IPS-18a (cell line): ENCODE measurements at regions not wholly inside any gene's neighbourhood (a gene's known extent, or its start where the extent isn't known, plus 50 kb on each side); places are given as distances from the start of the nearest gene placed in this dataset.

Experiments used
- H3K27ac ChIP-seq: one replicate; pipeline ENCODE4 v1.5.1; 2013; ENCODE audit warnings: low read length
- H3K27me3 ChIP-seq: one replicate; pipeline ENCODE4 v1.6.1; 2013; ENCODE audit warnings: mild to moderate bottlenecking, low read length; ENCODE audit not compliant: control insufficient read depth, insufficient read depth
- H3K36me3 ChIP-seq: one replicate; pipeline ENCODE4 v1.6.1; 2013; ENCODE audit warnings: low read depth, low read length; ENCODE audit not compliant: control insufficient read depth
- H3K4me1 ChIP-seq: one replicate; pipeline ENCODE4 v1.6.1; 2013; ENCODE audit warnings: low read depth, low read length; ENCODE audit not compliant: control insufficient read depth
- H3K4me3 ChIP-seq: one replicate; pipeline ENCODE4 v1.5.1; 2013; ENCODE audit warnings: low read length
- H3K9ac ChIP-seq: one replicate; pipeline ENCODE4 v1.6.1; 2013; ENCODE audit warnings: mild to moderate bottlenecking, low read length, moderate library complexity
- H3K9me3 ChIP-seq: one replicate; pipeline ENCODE4 v1.6.1; 2013; ENCODE audit warnings: low read depth, low read length; ENCODE audit not compliant: control insufficient read depth

- H3K36me3 ChIP-seq = no peaks in the 10 kb centered on the region
- no peak overlapping the region for H3K4me3 ChIP-seq
- H3K9me3 ChIP-seq = no peaks in the 10 kb centered on the region
- no peak overlapping the region for H3K9ac ChIP-seq
- H3K4me1 ChIP-seq = no peaks in the 10 kb centered on the region
- peaks cover 11% of the 10 kb centered on the region for H3K27me3 ChIP-seq
- H3K27ac ChIP-seq = no peak overlapping the region
Observed at GRCh38 chr19:30217461-30217860, 154.7 kb upstream of the ZNF536 start.

DNA sequence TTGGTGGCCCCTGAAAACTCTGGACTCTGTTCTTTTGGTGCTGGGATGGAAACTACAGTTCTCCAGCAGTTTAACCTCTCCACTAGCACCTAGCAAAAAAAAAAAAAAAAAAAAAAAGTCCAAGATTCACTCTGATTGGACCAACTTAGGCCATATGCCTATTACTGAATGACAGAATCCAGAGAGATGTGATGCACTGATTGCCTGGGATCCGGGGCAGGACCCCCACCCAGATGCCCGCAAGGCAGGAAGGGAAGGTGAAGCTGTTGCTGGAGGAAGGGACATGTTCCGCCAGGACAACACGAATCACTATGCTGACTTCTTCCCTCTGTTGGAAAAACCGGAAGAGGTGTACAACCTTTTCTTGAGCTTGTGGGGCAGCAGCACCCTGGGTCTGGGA lies 152.5 kb upstream of the ZNF536 start:
- no peaks in the 10 kb centered on the region for H3K36me3 ChIP-seq
- H3K4me1 ChIP-seq = peaks cover 9% of the 10 kb centered on the region
- H3K27ac ChIP-seq = no peak overlapping the region
- H3K27me3 ChIP-seq = peaks cover 34% of the 10 kb centered on the region
- H3K9me3 ChIP-seq = no peaks in the 10 kb centered on the region
- no peak overlapping the region for H3K9ac ChIP-seq
- no peak overlapping the region for H3K4me3 ChIP-seq

GRCh38 chr19:30221176-30221575 lies 151.0 kb upstream of the ZNF536 start:
- Histone ChIP-seq H3K4me3 (no peak overlapping the region), H3K36me3 (no peaks in the 10 kb centered on the region), H3K9ac (no peak overlapping the region), H3K27me3 (peaks cover 48% of the 10 kb centered on the region), H3K9me3 (no peaks in the 10 kb centered on the region), H3K27ac (no peak overlapping the region), H3K4me1 (peaks cover 16% of the 10 kb centered on the region)

DNA sequence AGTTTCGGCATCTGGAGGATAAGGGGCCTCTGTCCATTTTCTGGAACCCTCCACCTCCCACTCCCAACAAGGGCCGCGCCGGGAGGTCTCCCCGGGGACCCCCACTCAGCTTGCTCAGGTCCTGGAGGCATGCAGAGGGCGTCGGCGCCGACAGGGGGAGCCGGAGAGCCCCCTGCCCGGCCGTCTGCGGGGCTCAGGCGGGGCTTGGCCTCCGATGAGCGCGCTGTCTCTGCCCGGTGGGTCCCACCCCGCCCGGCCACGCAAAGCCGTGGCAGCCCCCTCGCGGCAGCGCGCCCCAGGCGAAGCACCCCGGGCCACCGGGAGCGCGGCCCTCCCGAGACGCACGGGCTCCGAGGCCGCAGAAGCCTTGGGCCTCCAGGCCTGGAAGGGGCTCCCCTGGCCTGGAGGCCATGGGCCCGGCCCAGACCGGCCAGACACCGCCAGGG lies 149.7 kb upstream of the ZNF536 start:
- H3K27me3 ChIP-seq = peaks cover 60% of the 10 kb centered on the region

DNA sequence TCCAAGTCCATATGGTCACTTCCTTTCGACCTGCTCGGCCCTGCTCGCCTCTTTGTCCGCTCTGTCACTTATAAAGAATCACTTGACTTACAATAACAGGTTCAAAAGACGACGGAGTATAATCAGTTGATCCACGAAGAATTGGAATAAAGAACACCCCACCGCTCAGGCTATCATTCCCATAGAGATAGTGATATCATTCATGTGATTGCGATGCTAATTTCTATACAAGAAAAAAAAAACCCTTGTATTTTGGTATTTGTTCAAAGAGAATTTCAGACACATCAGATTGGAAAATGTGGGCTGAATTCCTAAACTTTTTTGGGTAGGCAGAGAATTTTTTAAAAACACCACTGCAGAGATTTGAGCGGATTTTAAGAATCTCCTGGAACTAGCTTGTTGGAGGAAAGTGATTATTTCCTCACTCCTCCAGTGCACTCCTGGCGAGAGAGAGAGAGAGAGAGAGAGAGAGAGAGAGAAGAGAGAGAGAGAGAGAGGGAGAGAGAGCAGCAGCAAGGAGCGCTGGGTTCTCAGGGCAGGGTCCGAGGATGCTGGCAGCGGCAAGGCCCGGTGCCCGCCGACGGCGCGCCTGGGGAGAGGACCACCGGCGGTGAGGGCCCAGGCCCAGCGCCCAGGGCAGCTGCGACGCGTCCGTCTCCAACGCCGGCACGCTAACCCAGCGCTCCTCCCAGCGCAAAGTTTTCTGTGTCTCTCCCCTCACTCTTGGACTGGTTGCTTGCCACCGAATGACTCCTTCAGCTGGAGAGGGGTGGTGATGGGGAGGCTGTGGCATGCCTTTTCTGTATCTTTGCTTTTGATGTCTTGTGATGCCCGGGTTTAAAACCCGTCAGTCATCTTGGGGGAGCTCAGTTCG lies 149.0 kb upstream of the ZNF536 start:
- H3K36me3 ChIP-seq = no peaks in the 10 kb centered on the region
- H3K4me3 ChIP-seq = peak overlapping the region; percentile 39
- H3K9ac ChIP-seq = no peak overlapping the region
- peaks cover 67% of the 10 kb centered on the region for H3K27me3 ChIP-seq
- peaks cover 18% of the 10 kb centered on the region for H3K4me1 ChIP-seq
- no peak overlapping the region for H3K27ac ChIP-seq
- H3K9me3 ChIP-seq = no peaks in the 10 kb centered on the region

More for the DNA sequence above, 149.7 kb upstream of the ZNF536 start:
- Histone ChIP-seq H3K4me1 (peaks cover 18% of the 10 kb centered on the region), H3K9ac (no peak overlapping the region), H3K4me3 (peak overlapping the region; percentile 39), H3K36me3 (no peaks in the 10 kb centered on the region), H3K9me3 (no peaks in the 10 kb centered on the region), H3K27ac (no peak overlapping the region)

DNA sequence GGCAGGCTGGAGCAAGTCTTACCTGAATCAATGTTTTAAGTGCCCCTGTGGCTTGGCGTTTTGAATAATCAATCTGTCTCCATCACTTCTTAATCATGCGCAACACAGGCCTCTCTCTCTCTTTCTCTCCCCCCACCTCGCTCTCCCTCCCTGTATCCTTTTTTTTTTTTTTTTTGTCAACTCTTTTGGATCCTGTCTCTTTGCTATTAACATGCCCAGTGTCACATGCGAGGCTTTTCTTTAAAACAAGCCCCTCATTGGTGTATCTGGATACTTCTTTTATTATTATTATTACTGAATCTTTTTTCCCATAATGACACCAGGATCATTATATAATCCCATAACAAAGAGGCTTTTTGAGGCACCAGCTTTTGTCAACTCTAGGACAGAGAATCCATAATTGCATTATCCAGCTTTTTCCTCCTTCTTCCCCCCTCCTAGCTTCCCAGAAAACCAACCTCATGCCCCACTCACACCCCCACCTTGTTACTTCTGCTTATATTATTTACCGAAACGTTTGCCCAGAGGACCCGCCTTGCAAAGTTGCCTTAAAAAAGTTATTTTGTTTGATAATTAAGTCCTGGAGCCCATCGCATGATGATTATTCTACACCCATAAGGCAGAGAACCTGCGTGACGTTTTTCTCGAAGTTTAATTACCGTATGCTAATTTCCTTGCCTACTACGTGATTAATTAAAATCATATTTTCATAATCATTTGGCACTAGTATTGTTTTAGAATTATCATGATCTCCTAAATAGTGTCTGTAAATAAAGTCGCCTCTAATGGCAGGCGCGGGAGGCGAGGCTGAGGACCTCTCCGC lies 148.1 kb upstream of the ZNF536 start:
- H3K4me1 ChIP-seq = peaks cover 18% of the 10 kb centered on the region
- no peaks in the 10 kb centered on the region for H3K9me3 ChIP-seq
- H3K27ac ChIP-seq = no peak overlapping the region
- H3K36me3 ChIP-seq = no peaks in the 10 kb centered on the region
- H3K9ac ChIP-seq = no peak overlapping the region
- peak overlapping the region; percentile 26 for H3K4me3 ChIP-seq
- H3K27me3 ChIP-seq = peaks cover 75% of the 10 kb centered on the region

DNA sequence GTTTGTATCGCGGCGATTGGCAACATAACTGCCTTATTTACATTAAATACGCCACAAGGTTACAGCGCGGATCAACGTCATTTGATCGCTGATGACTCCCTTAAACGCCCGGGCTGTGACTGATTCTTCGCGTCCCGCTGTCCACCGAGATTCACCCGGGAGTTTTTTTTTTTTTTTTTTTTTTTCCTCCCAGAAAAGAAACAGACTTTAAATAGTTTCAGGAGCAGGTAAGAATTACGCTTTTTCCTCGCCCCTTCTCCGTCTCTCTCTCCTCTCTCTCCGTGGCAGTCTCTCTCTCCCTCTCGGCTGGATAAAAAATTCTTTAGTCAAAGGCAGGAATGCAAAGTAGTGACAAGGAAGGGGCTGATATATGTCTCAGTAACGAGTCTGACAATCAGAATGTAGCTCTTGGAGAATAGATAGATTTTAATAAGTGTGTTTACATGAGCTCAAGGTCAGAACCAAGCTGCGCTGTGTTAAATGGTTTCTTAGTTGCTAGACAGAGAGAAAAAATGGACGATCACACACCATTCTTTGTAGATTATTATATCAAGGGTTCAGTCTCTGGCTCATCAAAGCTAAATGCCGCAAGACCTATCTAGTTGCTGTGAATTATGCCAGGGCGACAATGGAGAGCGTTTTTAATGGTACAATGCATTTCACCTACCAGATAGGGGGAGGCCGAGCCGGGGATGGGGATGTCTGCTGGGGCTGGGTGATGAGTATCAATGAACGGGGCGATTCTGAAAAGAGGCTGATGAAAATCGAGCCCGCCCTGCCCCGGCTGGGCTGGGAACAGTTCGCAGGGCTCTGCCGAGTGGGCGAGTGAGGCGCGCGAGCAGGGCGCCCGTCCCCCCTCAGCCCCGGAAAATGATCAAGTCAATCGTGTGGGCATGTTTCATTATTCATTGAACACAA lies 147.2 kb upstream of the ZNF536 start:
- Histone ChIP-seq H3K27me3 (peaks cover 84% of the 10 kb centered on the region), H3K9ac (no peak overlapping the region), H3K9me3 (no peaks in the 10 kb centered on the region), H3K27ac (no peak overlapping the region), H3K4me3 (peak overlapping the region; percentile 26), H3K36me3 (no peaks in the 10 kb centered on the region), H3K4me1 (peaks cover 23% of the 10 kb centered on the region)

DNA sequence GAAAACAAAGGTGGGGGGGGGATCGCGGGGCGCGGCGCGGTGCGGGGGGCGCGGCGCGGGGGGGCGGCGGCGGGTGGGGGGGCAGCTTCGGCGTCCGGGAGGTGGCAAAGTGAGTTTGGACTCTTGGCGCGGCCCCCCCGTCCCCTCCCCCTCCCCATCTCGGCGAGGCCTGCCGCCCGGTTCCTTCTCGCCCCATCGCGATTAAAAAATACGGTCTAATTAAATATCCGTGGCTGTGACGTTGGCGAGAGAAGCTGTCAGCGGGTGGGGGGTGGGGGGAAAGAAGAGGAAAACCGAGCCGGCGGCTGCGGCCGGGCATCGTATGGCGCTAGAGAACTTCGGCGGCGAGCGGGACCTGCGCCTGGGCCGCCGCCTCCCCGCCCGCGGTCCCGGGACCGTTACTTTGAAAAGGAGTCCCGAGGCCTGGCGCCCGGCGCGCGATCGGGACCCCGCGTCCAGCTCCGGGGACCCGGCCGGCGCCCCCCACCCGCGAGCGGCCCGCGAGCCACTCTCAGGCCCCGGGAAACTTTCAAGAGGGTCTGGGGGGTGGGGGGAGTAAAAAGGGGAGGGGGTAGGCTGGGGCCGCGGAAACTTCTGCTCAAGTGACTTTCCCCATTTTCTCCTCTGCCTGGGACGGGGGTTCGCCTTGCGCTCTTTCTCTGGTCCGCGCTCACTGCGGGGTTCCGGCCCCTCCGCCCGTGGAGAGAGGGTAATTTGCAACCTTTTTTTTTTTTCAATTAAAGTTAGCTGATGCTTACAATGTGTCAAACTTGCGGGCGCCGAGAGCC lies 146.3 kb upstream of the ZNF536 start:
- Histone ChIP-seq H3K4me3 (peak overlapping the region; percentile 58), H3K36me3 (no peaks in the 10 kb centered on the region), H3K27ac (no peak overlapping the region), H3K9ac (no peak overlapping the region), H3K4me1 (peaks cover 26% of the 10 kb centered on the region), H3K27me3 (peaks cover 93% of the 10 kb centered on the region), H3K9me3 (no peaks in the 10 kb centered on the region)

DNA sequence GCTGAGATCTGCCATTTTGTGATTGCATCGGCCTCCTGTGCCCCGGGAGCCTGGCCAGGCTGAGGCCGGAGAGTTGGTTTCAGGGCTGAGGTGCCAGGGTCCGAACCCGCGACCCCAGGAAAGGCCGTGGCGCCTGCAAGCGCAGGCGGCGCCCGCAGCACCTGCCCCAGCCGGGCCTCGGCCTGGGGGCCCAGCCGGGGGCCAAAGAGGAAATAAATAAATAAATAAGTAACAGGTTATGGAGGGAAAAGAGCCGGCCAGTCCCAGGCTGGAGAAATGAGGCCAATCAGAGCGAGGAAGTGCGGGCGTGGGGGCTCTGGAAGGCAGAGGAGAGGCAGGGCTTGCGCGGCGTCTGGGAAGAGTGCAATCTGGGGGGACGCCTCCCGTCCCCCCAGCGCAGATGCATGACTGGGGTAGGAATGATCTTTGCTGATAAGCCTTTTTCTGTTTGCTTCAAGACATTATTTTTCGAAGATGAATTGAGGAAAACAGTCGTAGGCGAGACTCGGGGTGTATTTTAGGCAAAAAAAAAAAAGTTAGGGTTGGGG lies 145.6 kb upstream of the ZNF536 start:
- Histone ChIP-seq H3K4me3 (peak overlapping the region; percentile 58), H3K27ac (no peak overlapping the region), H3K9me3 (no peaks in the 10 kb centered on the region), H3K27me3 (peaks cover 98% of the 10 kb centered on the region), H3K4me1 (peaks cover 26% of the 10 kb centered on the region), H3K36me3 (no peaks in the 10 kb centered on the region), H3K9ac (no peak overlapping the region)

DNA sequence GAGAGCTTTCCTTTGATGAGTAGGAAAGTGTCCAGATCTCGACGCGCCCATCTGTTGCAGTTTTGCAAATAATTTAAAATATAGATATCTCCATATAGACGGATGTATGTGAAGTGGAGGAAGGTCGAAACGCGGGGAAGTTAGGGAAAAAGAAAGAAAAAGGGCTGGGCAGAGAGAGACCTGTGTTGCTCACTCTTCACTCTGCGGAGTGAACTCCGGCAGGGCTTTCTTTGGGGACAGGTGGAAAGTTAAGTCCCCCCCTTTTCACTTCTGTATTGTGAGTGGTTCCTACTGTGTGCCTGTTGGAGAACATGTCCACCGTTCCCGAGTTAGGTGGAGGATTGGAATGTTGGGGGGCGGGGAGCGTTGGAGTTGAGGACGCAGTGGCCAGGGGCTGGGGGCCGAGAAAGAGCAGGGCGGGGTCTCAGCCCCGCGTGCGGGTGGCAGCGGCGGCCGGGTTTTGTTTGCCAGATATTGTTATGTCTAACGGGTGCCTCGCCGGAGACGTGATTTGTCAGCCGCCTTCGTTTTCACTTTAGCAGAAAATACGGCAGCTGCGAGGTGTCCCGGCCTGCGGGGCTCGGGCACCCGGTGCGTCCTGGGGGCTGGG lies 145.1 kb upstream of the ZNF536 start:
- Histone ChIP-seq H3K4me1 (peaks cover 26% of the 10 kb centered on the region), H3K36me3 (no peaks in the 10 kb centered on the region), H3K9me3 (no peaks in the 10 kb centered on the region), H3K9ac (no peak overlapping the region), H3K27me3 (peaks cover 97% of the 10 kb centered on the region), H3K27ac (no peak overlapping the region), H3K4me3 (peak overlapping the region; percentile 58)
